ENCODE measurements at regions not wholly inside any gene's neighbourhood (a gene's known extent, or its start where the extent isn't known, plus 50 kb on each side); places are given as distances from the start of the nearest gene placed in this dataset.
A peak's percentile ranks its signal among the peaks of the same experiment; 100 is the strongest.

DNA sequence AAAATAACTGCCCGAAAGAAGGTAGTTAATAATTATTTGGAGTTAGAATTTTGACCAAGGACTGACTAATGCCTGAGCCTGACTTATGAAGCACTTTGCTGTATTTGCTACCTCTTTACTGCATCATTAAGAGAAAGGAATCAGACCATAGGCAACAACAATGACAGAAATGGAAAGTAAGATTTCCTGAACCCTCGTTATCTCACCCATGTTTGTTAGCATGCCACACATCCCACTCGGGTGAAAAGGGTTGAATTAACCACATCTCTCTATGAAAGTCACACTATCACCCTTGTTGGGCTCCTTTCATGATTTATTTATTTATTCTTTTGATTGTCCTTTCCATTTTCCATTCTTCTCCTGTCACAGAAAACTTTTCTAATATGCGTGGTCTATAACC, 59.6 kb downstream of the OLIG3 start:
- no peak for DNase-seq (ENCODE audit: low read depth)

DNA sequence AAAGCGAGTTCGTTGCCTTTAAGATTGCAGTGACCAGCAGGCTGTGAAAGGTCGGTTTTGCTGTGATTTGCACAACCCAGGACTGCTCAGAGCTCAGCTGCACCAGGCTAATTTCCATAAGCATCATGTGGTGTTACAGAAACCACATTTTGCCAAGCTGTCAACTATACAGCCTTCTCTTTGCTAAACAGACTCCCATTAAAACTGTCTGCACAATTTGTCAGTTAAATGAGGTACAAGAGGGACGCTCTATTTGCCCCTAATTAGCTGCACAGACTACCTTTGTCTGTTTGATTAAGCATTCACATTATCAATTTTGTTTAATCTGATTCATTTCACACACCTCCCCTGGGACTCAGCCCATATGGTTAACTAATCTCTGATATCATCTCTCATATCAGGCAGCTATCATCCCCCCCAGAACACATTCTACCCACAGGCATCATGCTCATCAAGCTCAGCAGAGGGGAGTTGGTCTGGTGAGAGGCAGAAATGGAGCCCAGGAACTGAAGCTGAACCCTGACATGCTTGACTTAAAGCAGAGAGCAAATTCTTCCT, 62.1 kb downstream of the OLIG3 start:
- DNase-seq (ENCODE audit: low read depth): no peak

DNA sequence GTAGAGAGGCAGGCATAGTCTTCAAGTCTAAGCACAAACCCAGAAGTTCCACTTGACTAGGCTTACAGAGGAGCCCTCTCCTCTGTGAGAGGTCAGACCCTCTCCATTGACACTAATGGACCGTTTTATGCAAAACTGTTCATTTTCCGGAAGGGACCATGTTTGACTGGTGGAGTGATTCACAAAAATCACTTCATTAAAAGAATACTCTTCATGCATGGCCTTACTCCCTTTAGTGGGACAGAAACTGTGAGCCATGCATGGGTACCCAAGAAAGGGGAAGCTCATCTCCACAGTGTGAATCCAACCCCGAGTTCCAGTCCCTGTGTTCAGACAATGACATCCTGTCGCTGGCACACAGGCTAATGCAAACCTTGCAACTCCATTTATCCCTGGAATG, 63.2 kb downstream of the OLIG3 start:
- DNase-seq (ENCODE audit: low read depth): no peak

DNA sequence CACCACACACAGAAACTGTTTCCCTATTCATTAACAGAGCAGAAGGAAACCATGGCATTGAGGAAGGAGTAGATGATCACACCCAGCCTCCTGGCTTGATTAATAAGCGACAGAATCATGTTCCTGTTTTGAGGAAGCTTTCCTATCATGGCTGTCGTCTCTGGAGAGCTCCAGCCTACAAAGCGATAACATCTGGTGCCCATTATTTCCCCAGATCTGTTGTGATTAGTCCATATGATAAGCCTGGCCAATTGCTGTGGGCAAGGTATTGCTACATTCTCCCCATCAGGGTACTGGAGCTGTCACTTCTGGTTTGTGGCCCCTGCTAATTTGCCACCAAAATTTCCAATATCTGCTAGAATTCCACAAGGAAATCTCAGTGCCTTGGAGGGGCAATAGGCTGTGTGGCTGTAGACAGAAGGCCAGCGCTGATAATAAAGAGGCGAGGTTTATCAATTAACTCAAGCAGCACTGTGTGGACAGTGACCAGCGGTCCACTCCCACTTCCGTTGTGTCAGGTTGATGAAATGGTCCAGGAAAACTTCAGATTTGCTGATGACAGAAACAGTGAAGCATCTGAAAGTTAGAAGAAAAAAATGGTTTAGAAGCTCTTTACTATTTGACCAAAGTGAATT, 66.4 kb downstream of the OLIG3 start:
- DNase-seq (ENCODE audit: low read depth): no peak

DNA sequence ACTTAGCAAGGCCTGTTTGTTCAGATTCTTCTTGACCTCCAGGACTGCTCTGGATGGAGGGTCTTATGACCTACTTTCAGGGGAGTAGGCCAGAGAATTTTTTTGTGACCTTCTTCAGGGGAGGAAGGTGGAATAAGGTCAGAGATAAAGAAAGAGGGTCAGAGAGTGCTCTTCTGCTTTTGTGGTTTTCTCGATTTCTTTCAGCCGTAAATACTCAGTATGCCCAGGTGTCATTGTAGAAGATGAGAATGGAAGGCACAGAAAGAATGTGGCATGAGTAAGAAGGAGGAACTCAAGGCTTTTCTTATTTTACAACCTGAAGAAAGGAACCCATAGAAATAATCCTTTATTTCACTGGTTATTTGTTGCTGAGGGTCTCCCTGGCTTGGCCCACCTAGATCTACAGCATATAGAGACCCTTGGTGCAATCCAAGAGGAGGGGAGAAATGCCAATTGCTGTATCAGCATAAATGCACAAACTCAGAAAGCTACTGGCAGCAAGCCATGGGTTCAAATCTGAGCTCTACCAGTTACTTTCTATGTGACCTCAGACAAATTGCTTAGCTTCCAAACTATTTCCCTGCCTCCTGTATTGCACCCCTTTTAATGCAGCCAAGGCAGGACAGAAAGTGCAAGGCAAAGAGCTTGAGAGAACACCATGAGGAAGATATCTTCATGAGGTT, 68.0 kb downstream of the OLIG3 start:
- DNase-seq (ENCODE audit: low read depth): no peak

DNA sequence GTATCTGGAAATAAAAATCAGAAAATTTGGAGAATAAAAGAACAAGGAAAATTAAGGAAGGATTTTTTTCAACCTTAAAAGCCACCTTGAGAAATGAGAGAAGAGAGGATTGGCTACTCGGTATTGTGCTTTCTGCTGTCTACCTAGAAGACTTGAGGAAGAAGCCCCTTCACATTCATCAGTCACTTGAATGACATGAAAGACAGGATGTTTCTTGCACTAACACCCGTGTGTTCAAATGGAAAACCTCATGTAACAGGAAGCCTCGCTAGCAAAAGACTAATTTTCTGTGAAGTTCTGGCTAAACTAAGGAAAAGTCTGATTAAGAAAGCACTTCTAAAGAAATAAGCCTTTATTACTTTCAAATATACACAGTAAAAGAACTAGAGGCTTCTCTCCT, 69.9 kb downstream of the OLIG3 start:
- DNase-seq (ENCODE audit: low read depth): no peak

DNA sequence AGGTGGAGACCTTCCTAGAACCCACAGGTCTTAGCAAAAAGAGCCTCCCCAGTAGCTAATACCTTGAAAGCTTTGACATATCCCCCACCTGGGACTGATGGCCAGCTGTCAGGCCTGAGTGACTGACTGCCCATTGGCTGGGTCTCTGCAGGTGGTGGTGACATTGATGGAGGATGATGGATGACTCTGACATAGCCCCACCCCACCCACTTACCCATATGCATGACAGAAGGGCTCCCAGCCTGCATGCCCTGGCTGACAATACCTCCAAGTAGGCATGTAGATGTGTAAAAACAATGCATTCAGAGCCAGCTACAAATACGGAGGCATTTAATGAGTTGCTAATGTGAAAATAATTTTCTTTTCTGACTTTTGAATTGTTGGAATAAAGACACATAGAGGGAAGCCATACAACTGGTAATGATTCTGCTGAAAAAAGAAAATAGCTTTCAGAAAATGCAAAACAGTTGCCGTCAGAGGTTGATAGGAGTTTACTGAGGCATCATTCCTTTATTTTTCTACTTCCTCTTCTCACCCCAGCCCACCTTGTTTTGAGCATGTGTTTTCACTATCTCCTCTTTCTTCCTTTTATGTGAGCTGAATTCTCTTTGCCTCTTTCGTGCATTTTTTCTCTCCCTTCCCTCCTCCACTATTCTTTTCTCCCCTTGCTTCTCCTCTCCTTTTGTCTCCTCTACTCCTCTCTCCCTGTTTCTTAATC, 70.6 kb downstream of the OLIG3 start:
- DNase-seq (ENCODE audit: low read depth): no peak

DNA sequence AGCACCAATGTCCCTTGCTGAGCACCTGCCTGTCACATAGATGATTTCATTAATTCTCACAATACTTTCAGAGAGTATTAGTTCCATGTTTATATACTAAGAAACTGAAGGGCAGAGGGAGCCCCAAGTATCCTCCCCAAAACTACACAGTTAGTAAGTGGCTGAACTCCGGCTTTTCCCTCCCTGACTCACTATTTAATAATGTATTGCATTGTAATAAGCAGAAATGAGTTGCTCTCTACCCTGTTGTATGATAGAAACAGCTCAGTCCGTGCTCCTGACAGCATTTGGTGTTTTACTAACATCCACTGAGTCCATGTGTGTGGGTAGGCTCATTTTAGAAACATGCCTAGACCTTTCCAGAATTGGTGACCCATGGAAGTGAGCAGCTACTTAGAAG, 76.8 kb downstream of the OLIG3 start:
- no peak for DNase-seq (ENCODE audit: low read depth)

DNA sequence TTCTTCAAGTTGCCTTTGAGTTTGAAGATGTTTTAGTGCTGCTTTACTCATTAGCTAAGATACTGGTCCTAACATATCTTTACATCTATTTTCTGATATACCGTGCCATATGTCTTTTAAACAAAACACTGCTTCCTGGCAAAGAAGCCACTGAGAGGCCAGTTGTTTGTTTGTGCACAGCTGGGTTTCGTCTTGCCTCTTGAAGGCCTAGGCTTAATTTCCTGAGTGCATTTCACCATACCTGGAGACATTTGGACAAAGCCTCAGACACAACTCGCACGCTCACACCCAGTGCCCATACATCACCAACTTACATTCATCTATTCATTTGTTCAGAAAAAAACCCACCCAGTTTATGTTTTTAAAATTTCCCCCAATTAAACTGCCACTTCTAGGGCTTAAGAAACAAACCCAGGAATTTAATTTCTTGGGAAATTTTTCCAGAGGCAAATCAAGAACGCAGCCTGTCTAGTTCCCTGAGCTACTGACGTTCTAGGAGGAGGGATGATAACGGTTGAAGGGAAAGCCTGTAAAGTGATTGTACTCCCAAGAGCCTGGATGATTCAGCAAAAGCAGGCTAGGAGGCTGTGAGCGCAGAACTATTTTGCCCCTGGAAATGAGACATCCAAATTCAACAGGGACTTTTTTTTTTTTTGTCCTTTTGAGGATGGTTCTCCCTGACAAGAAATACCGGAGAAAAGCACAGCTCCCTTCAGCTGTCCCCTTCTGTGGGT, 77.7 kb downstream of the OLIG3 start:
- DNase-seq (ENCODE audit: low read depth): no peak

DNA sequence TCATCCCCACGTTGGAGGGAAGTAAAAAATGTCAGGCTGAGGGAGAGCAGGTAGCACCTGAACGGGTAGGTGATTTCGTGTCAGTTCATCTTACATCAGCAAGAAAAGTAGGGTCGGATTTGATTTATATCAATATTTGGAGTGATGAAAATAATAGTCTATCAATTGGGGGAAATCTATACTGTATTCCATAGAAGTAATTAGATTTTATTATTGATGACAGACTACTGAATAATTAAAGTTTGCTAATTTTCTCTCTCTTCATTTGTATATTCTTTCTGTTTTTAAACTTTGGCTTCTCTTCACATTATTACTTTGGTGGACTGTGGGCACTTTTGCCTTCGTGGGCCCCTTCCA, 78.4 kb downstream of the OLIG3 start:
- DNase-seq (ENCODE audit: low read depth): no peak

DNA sequence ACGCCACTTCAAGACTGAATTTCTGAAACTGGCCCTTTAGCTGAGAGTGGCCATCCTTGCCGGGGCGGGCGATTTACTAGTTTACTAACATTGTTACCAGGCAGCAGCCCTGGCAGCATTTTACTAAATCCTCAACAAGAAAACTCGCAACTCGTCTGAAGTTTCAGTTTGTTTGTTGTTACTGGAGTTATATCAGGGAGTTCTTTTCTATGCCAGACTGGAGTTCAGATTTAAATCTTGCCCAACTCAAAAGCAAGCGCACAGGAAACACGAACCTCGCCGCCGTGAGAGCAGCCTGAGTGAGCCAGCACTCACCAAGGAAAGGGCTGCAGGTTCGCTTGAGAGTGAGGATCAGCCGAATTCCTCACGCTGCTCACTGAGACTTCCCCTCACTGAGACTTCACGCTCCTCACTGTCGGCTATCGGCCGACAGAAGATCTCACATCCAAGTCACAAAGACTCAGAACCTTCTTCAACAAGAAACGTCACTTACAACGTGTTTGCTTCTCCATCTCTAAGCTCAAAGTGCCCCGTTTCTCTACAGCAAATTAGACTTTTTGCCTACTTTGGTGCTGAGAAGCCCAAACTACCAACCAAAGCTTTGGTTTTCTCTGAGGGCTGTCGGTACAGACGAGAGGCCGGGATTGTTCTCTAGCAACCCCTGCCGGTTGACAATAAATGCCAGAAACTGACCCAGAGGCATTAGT, 78.9 kb downstream of the OLIG3 start:
- DNase-seq (ENCODE audit: low read depth): peak; percentile 10

DNA sequence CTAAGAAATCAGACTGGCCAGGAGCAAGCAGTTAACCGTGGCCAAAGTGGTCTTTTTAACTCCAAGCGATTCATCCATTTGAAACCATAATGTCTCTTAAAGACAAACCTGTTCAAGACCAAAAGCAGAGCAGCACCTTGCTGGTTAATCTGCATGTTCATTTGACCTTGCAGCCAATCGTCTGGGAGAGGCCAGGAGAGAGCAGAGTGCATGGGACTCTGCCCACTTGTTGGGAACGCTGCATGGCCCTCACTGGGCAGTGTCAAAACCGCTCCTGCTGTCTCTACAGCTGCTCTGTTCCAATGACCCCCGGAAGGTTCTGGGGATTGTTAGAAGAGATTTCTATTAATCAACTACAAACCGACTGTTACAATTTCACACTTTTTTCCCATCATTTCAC, 79.6 kb downstream of the OLIG3 start:
- no peak for DNase-seq (ENCODE audit: low read depth)

DNA sequence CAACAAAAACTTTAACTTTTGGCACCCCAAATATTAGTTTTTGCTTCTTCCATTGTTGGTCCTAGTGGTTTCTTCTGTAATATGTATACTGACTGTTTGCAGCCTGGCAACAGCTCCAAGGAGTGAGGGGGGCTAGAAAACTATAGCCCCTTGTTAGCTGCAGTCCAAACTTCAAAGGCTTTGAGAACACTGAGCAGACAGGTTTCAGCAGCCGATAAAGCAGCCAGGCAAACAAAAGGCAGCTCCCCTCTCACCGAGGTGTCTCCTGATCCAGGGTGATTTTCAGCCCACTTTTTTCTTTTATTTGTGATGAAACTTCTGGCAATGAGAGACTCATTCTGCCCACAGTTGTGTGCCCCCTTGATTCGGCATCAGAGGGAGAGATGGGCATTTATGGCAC, 80.7 kb downstream of the OLIG3 start:
- DNase-seq (ENCODE audit: low read depth): no peak

DNA sequence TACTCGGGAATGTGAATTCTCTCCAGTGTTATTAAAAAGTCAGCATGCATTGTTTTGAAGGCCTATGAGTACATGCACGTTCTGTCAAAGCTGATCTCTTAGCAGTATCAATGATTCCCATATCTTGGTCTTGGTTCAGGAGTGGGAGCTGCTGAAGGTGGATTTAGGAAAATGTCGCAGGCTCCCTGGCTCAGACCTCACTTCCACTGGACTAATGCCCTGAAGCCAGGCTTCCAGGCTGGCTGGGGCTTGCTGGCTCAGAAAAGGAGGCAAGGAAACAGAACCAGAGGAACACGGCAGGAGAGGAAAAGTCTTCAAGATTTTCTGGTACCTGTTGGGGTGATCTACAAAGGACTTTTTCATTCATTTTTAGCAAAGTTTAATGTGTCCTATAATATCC, 81.6 kb downstream of the OLIG3 start:
- DNase-seq (ENCODE audit: low read depth): no peak

DNA sequence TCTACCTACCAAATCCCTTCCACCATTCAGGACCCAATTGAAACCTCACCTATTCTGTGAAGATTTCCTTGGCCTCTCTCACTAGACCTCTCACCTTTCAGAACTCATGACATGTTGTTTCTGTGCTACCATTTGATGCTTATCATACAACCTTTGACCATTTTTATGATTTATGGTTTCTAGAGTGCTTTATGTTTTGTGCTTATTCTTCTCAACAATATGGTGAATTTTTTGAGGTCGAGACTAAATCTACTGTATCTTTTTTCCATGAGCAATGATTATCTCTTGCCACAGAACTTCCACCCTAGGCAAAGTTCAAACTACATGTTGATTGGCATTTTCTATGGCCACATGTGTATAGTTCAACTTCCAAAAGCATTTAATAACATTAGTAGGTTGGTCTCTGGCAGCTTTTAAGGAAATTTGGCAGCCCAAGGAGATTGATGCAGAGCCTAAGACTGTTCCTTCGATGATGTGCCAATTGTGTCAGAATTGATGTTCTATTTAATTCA, 84.9 kb downstream of the OLIG3 start:
- DNase-seq (ENCODE audit: low read depth): no peak

DNA sequence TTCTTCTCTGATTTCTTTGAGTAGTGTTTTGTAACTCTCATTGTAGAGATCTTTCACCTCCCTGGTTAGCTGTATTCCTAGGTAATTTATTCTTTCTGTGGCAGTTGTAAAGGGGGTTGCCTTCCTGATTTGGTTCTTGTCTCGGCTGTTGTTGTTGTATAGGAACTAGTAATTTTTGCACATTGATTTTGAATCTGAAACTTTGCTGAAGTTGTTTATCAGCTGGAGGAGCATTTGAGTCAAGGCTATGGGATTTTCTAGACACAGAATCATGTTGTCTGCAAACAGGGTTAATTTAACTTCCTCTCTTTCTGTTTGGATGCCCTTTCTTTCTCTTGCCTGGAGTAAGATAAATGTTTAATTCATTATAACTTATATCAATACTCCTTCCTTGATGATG, 86.4 kb downstream of the OLIG3 start:
- no peak for DNase-seq (ENCODE audit: low read depth)

DNA sequence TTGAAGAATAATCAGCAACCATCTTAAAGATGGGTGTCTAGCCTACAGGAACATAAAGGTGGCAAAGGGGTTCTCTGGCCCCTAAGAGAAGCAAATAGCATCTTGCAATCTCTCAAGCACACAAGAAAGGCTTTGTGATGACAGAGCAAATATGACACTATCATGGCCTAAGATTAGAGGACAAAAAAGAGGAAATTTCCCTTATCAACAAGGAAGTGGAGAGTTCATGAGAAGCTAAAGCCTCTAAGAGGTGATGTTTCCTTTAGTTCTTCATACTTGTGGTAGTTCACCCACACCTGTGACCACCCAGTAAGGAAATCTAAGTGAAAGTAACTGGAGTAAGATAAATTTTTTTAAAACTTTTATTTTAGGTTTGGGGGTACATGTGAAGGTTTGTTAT, 88.4 kb downstream of the OLIG3 start:
- DNase-seq (ENCODE audit: low read depth): no peak

DNA sequence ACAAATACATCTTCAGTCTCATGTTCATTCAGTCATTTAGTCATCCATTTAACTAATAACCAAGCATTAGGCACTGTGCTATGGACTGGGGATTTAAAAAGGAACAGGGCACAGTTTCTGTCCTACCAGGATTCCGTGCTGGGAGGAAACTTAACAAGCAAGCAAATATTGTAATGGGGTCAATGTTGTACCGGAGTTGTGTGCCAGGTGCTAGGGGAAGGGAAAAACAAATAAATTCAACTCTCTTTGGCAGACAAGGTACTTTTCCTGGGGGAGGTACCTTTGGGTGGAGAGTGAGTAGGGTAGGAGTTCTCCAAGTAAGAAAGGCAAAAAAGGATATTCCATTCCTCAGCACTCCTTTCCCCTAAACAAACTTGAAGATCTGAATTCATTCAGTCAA, 90.3 kb downstream of the OLIG3 start:
- DNase-seq (ENCODE audit: low read depth): no peak

DNA sequence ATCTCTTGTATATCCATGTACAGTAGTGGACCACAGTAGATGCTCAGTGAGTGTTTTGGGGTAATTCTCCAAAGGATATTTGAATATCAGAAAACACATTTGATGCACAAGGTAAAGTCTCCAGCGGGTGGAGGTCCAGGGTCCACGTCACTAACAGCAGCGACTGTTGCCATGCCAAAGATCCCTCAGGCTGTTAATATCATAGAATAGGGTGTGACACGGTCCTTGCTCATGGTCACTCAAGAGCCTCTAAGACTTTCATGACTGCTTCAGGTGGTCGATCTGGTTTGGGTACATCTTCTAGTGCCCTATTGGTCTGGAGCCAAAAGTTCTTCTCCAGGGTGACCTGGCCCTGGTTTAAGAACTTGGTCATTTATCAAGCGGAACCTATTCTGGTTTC, 90.8 kb downstream of the OLIG3 start:
- DNase-seq (ENCODE audit: low read depth): no peak

DNA sequence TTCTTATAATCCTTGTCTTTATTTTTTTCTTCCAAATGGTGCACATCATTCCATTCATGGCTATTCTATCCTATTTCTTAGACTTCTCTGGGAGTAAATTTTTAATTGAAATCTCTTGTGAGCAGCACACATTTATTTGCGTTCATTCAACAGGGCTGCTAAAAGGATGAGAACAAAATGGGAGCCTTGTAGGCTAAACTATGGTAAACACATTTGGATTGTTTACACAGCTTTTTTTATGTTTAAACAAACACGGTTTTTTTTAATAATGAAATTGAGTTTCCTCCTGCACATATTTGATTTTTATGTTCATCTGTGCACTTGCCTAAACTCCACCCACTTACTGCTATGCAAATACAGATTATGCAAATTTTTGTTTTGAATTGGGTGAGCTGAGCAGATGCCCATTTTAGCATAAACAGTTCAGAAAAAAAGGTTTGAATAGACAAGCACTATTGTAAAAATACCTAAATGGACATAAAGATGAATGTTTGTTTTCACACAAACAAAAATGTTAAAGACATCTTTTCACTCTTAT, 92.0 kb downstream of the OLIG3 start:
- no peak for DNase-seq (ENCODE audit: low read depth)

DNA sequence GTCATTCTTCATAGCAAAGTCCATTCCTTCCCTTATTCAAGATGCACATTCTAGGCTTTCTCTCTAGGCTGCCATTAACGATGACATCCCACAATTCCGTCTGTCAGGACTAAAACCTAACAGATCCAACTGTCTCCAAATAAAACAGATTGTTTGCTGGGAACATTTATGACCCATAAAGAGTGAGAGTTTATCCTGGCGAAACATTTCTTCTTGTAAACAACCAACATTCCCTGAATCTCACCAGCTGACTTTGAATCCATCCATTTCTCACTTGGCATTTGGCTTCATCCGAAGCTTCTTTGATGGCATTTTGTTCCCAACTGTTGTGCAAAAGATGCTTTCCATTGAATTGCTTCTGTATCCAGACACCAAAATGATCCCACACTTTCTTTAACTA, 93.1 kb downstream of the OLIG3 start:
- no peak for DNase-seq (ENCODE audit: low read depth)

All from stimulated activated CD8-positive, alpha-beta memory T cell treated with anti-CD3 and anti-CD28 coated beads, Interleukin-7, amount 100 ng/mL, for 24 hours (primary cell).